GM04503 (cell line): ENCODE measurements at regions not wholly inside any gene's neighbourhood (a gene's known extent, or its start where the extent isn't known, plus 50 kb on each side); places are given as distances from the start of the nearest gene placed in this dataset.

Experiments
- DNase-seq: peaks from one replicate; pipeline ENCODE4 v3.0.0-alpha.2; 2012; ENCODE audit warnings: low read depth

DNA sequence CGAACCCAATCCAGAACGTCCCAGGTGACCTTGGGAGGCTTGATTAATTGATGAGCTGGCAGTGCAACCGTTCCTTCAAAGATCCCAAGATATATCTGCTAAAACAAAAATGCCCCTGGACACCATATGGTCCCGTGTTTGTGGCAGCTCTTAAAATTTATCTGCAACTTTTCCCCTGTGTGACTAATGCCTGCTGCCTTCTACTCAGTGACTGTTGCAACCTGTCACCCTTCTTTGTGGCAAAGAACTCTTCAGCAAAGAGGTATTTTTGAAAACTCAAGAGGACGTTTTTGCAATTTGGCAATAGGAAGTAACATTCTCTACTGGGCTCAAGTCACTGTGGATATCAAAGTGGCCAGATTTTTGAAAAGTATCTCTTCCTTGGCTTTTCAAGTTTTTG lies 75.8 kb upstream of the SOD3 start:
- DNase-seq, result no peak

DNA sequence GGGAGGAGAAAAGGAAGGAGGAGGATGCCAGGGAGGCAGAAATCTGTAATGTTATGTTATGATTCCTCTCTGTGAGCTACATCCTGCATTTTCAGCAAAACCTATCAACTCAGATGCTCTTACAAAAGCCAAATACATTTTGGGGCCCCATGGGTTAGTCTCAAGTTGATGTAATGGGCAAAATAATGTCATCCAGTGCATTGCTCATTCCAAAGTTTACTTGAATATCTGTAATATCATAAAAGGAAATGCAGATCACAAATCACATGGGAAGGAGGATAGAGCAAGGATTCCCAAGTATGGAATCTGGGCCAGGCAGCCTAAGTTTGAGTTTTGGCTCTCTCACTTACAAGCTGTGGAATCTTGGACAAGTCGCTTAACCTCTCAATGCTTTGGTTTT lies 74.9 kb upstream of the SOD3 start:
- no peak for DNase-seq

DNA sequence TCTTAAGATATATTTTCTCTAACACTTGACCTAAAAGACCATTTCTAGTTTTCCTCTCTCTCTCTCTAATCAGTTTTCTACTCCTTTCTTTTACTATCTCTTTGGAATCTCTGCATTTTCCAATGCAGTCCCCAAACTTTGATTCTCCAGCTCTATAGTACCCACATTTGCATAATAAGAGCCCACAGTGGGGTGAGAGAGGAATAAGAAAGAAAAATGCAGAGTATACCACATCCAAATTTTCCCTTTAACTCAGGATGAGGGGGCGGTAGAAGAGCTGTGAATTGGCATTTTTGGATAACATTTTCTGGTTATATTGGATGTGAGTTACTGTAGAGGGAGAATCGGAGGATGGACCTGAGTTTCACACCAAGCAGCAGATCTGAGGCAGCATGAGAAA lies 74.4 kb upstream of the SOD3 start:
- no peak for DNase-seq

DNA sequence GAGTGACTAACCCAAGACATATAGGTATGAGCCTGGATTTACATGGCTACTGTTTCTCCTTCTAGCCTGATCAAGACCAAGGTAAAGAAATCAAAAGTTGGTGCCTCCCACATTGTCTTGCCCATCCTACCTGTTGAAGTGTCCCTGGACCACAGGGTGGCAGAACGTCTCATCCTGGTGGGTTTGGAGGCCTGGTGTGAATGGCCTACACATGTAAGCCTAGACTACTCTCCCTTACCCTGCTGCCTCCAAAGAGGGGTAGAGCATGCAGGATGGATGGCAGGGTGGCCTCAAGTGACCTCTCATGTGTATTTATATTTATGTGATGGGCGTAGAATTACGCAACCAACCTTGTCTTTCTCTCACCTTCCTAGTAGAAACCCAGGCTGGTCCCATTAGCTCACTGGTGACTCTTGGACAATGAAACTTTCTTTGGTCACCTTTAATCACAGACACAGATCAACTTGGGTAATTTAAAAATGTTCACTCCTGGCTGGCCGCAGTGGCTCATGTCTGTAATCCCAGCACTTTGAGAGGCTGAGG lies 73.3 kb upstream of the SOD3 start:
- DNase-seq, result no peak

DNA sequence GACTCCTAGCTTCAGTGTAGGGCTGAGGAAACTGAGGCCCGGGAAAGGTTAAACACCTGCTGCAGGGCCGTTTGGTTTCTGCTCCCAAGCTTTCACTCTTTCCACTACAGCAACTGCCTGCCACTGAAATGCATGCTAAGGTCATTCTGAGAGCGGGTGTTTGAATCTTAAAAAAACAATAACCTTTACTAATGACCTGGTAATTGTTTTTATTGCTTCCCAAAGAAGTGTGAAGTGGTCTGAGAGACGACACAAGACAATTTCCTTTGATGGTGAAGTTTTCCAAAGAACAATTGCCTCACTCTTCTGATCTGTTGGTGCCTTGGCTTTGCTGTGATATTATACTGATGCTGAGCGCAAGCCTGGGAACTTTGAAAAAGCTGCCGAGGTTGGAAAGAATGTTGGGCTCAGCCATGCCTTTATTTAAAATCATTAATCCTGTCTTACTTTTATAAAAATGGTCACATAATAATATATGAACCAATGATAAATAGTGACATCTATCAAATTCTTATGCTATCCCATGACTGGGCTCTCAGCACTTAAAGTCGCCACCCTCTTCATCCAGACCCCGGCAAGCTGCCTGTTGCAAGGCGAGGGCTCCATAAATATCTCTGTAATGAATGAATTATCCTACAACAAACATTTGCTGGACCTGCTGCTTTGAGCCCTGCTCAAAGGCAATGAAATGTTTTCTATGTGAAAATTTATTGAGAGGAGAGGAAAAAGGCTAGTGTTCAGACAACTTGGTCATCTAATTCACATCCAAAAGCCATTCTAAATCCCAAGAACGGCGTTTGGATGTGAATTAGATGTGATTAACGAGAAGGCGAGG lies 67.8 kb upstream of the SOD3 start:
- DNase-seq, result no peak

DNA sequence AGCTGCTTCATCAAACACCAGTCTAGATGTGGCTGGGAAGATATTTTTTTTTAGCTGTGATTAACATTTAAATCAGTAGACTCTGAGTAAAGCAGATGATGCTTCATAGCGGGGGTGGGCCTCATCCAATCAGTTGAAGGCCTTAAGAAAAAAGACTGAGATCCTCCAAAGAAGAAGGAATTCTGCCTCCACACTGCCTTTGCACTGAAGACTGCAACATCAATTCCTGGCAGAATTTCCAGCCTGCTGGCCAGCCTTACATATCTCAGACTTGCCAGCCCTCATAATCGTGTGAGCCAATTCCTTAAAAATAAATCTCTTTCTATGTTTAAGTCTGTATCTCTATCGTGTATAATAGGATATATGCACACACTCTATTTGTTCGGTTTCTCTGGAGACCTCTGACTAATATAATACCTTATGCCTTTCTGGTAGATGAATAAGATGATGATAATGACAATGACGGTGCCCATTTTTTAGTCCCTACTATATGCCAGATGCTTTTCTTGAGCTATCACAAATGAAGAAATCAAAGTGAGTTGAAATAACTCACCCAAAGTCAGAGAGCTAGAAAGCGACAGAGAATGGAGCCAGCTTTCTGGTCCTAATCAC lies 66.1 kb upstream of the SOD3 start:
- DNase-seq, result no peak

DNA sequence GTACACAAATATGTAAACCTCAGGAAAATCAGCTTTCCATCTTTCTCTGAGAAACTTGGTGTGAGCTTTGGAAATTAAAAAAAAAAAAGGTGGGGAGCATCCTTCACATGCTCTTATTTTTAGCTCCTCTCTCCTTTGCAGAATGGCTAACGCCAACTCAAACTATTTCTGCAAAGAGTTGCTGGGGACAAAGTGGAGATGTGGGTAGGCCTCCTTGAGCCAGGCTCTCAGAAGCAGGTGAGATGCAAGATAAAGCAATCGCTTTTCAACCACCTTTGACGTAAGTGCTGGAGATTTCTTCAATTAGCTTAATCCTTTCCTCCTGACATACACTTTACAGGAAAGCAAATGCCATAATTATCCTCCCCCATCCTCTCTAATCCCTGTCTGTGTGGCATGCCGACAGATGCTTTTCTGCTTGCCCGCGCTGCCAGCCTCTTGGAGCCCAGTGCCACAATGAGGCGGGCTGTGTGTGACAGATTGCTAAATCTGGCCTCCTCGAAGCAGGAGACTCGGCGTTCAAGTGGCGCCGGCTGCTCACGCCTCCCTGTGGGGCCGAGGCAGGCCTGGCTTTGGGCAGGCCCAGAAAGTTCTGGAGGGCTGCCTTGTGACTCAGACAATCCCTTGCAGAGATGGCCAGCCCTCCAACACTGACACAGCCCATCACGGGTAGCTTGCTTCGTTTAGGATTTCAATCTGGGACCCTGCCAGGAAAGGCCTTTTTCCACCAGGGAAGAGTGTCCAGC lies 64.9 kb upstream of the SOD3 start:
- DNase-seq, result peak; percentile 73

DNA sequence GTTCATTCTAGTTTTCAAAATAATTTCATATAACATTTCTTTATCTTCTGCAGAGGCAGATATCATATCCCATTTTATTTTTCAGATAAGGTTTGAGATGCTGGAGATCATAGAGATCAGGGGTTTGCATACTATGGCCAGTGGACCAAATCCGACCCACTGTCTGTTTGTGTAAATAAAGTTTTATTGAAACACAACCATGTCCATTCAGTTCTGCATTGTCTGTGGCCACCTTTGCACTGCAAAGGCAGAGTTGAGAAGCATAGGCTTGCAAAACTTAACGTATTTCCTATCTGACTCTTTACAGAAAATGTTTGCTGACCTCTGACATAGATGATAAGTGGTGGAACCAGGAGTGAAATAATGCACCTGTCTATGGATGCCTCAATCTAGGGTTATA lies 63.9 kb upstream of the SOD3 start:
- no peak for DNase-seq

DNA sequence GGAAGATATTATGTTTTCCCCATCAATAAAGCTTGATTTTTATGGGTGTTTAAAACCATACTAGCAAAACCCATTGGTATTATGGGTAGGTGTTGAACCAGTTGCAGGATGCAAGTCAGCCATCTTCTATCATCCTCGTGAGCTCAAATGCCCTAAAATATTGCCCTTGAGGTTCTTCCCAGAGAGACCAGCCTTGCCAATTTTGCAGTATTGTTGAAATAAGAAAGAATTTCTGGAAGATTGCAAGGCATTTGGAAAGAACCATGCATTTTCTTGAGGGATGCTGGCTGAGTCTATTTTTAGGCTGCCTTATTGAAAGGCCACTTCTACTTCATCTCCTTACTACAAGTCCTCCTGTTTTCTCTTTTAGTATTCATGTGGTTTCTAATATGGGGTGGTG lies 60.9 kb upstream of the SOD3 start:
- peak; percentile 67 for DNase-seq

DNA sequence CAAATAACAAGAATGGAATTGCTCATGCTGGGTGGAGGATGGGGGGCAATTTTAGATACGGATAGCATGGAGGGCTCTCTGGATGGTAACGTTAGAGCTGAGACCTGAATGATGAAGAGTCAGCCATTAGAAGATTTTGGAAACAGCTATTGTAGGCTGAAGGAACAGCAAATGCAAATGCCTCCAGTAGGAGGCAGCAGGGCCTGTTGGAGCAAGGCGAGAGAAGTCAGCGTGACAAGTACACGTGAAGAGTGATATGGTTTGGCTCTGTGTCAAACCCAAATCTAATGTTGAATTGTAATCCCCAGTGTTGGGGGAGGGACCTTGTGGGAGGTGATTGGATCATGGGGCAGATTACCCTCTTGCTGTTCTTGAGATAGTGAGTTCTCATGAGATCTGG lies 59.3 kb upstream of the SOD3 start:
- DNase-seq, result no peak

DNA sequence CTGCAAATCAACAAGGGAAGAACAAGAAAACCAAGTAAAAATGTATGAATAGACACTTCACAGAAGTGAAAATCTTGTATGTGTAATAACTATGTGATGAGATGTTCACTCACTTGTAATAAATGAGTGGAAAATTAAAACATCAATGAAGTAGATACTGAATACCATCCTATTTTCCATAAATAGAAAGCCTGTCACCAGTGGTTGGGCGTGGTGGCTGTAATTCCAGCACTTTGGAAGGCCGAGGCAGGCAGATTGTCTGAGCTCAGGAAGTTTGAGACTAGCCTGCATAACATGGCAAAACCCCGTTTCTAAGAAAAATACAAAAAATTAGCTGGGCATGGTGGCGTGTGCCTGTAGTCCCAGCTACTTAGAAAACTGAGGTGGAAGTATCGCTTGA lies 53.5 kb upstream of the SOD3 start:
- DNase-seq, result no peak

DNA sequence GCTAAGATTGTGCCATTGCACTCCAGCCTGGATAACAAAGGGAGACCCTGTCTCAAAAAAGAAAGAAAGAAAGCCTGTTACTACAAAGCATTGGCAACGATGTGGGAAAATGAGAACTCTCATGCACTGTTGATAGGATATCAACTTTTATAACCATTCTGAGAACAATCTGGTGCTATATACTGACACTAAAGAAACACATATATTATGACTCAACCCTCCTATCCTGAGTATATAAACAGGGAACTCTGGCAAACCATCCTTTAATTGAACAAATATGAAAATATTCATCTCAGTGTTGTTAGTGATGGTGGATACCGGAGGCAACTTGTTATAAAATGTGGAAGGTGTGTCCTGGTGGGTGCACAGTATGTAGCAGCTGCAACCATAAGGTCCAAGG lies 53.0 kb upstream of the SOD3 start:
- DNase-seq, result no peak

DNA sequence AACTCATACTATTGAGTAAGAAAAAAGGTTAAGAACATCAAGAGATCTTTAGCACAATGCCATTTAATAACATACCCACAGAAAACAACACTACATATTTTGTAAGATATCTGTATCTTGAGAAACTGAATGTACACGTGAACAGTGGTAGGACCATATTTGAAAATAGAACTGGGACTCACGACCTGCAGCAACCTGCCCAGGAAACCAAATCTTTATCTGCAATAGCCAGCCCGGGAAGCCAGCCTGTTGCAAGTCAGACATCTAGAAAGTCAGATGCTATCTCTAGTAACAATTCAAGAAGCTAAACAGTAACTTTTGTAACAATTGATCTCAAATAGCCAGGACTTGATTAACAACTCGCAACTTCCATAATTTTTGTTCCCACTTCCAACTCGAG lies 52.6 kb upstream of the SOD3 start:
- DNase-seq, result no peak

DNA sequence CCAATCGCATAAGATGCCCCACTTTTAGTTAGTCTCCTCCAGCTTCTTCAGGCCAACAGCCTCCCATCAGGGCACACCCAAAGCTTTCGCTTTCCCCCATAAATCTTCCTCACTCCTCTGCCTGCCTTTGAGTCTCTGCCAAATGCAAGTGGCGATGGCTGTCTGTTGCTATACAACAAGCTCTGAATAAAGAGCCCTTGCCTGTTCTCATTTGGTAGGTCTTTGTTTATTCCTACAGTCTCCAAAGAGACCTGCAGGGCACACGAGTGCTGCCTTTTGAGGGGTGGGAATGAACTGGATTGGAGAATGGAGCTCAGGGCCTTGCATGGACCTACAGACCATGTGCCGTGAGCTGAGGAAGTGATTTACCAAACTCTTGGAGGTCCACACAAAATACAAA lies 52.2 kb upstream of the SOD3 start:
- DNase-seq, result no peak

DNA sequence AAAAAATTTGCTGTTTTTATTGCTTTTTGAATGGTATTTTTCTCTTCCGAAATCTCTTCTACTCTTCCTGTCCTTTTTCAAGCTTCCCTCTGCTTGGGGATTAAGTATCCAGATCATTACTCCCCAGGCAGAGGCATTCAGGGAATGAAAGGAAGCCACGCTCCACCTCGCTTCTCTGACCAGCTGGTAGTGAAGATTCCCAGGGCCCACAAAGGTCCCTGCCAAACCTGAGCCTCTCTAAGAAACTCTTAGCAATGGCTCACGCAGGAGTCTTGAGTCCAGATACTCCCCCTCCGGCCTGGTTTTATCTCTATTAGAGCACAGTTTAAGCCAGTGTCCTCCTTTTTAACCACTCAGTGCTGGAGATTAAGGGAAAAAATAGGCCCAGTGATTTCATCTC lies 51.4 kb upstream of the SOD3 start:
- DNase-seq, result no peak

DNA sequence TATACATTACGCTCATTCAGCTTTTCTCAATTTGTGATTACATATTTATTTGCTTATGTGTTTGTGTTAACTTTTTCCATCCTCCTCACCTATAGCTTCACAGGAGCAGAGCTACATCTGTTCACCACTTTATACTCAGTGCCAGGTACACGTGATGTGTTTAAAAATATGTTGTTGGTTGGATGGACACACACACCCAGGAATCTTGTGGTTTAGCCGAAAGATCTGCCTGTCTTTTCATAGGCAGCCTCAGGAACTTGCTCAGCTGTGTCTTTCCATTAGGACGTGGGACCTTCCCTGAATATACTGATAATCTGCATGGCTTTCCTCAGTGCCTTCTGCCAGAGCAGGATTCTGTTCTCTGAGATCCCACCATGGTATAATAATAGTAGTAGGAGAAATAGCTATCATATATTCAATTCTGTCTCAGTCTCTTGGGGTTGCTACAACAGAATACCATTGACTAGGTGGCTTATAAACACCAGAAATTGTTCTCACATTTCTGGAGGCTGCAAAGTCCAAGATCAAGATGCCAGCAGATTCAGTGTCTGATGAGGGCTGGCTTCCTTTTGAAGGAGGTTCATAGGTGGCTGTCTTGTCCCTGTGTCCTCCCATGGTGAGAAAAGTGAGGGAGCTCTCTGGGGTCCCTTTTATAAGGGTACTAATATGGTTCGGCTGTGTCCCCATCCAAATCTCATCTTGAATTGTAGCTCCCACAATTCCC lies 50.0 kb upstream of the SOD3 start:
- no peak for DNase-seq
